Retinal pigment epithelial cell (primary cell): ENCODE measurements at regions not wholly inside any gene's neighbourhood (a gene's known extent, or its start where the extent isn't known, plus 50 kb on each side); places are given as distances from the start of the nearest gene placed in this dataset.
"Not testable (repeated sequence)": the region's sequence is repeated elsewhere in the genome, so short reads cannot be mapped to it uniquely, and the experiment has no call there.

Source experiments
- DNase-seq: peaks from one replicate; pipeline ENCODE4 v3.0.0-alpha.2; 2010; ENCODE audit warnings: low read depth
- H3K4me3 ChIP-seq: 2 replicates; pipeline ENCODE4 v1.5.1; 2011; ENCODE audit warnings: mild to moderate bottlenecking, low read length, control low read depth, moderate library complexity
- TF ChIP-seq, protein P1 (sequence below): conservative IDR thresholded peaks from 2 replicates; pipeline ENCODE4 v1.5.1; 2011; ENCODE audit warnings: low read depth, low read length, control low read depth, inconsistent platforms

DNA sequence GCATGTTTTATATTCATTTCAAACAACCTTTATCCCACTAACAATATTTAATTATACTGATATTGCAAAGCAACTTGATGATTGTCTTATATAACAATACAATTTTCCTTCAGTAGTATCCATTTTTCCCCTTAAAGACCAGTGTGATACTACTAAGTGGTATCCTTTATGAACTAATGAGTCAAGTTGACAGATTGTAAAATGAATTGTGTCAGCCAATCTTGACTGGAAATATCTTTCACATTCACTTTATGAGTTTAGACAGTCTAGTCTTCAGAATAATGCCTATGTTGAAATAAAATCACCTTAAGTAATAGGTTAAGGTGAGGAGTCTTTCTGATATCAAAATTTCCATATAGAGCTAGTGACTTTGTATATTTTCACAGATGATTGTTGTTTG is 950.0 kb upstream of the CELF2 start:
- no peak overlapping the region for H3K4me3 ChIP-seq
- DNase-seq, result no peak
- TF ChIP-seq, protein P1, sequence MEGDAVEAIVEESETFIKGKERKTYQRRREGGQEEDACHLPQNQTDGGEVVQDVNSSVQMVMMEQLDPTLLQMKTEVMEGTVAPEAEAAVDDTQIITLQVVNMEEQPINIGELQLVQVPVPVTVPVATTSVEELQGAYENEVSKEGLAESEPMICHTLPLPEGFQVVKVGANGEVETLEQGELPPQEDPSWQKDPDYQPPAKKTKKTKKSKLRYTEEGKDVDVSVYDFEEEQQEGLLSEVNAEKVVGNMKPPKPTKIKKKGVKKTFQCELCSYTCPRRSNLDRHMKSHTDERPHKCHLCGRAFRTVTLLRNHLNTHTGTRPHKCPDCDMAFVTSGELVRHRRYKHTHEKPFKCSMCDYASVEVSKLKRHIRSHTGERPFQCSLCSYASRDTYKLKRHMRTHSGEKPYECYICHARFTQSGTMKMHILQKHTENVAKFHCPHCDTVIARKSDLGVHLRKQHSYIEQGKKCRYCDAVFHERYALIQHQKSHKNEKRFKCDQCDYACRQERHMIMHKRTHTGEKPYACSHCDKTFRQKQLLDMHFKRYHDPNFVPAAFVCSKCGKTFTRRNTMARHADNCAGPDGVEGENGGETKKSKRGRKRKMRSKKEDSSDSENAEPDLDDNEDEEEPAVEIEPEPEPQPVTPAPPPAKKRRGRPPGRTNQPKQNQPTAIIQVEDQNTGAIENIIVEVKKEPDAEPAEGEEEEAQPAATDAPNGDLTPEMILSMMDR, result no peak

DNA sequence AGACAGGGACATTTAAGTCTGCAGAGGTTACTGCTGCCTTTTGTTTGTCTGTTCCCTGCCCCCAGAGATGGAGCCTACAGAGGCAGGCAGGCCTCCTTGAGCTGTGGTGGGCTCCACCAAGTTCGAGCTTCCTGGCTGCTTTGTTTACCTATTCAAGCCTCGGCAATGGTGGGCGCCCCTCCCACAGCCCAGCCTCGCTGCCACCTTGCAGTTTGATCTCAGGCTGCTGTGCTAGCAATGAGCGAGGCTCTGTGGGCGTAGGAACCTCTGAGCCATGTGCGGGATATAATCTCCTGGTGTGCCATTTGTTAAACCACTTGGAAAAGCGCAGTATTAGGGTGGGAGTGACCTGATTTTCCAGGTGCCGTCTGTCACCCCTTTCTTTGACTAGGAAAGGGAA is 942.8 kb upstream of the CELF2 start:
- not testable (repeated sequence) for H3K4me3 ChIP-seq, DNase-seq

DNA sequence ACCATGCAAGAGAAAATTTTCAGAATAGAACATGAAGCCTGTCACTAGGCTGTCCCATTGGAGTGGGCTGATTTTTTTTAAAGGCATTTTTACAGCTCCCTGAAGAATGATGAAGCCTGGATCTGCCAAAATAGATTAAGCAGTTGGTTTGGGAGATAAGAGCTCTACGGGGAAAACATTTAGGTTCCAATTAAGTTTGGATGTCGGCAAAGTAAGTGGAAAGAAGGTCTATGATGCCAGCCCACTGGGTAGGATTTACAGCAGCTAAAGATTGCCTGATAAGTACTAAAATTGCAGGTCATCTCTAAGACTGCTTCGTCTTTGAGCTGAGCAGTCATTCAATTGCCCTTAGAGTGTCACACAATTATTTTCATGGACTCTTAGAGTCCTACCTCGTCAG is 939.2 kb upstream of the CELF2 start:
- no peak overlapping the region for H3K4me3 ChIP-seq
- no peak for DNase-seq
- TF ChIP-seq, protein P1, result no peak

DNA sequence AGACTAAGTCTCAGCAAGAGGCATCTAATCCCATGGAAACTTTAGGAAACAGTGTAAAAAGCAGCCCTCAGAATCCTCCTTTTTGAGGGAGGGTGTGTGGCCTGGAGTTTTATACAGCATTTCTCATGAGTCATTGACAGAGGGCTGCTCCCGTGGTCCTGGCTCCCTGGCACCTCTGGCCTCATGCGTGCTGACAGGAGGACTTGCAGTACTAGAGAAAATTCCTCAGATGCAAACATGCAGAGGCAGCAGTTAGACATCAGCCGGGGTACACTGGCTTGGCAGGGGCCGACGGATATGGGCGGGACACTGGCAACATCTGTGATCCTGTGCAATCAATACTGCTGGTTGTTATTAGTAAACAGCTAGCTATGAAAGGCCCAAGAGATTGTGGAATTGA is 925.1 kb upstream of the CELF2 start:
- TF ChIP-seq, protein P1, result no peak
- peak; percentile 91 for DNase-seq

DNA sequence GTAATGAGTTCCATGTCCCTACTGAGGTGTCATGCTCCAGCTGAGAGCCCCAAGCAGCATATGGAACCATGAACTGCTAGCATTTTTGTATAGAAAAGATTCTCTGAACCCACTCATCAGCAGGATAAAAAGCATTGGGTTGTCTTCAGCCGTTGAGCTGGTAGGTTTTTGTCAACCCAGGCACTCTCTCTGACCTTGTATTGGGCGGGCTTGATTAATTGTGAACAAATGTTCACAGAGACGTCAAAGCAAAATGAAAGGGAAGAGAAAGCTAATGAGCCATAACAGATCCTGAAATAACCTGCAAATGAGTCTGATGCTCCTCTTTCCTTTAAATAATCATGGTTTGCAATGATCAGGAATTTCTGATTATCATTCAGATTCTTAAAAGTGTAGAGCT is 924.7 kb upstream of the CELF2 start:
- DNase-seq, result no peak
- TF ChIP-seq, protein P1, result no peak
- H3K4me3 ChIP-seq, result no peak overlapping the region

More for the DNA sequence above, 925.1 kb upstream of the CELF2 start:
- H3K4me3 ChIP-seq, result no peak overlapping the region

DNA sequence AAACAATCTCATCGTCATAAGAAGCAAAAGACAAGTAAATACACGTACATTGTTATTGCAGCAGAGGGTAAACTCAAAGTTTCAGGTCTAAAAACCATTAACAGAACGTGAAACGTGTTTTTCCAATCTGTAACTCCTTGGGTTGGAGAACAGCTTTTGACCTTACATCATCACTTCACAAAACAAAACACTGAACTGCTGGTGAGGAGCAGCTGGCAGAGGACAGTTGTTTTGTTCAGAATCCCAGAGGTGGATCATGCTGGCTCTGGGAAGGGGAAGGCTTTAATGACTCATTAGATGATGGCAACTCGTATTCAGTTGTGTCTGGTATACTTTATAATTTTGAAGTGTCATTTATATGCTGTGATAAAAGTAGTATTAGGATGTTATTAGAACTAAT is 923.0 kb upstream of the CELF2 start:
- no peak for DNase-seq
- no peak overlapping the region for H3K4me3 ChIP-seq
- TF ChIP-seq, protein P1, result no peak

DNA sequence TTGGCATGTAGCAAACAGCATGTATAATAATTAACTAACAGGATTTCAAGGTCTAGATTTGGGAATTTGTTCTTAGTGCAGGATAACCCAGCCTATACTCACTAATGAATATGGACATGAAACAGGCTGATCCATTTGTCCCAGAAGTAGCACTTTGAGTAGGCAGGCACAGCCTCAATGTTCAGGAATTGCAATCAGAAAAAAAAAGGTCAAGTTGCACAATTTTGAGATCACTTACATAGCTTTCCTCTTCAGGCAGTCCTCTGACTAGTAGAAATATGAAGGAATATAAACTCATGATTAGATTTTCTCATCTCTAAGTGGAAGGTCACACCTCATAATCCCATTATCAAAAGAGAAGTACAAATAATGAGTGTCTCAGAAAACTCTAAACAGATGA is 921.4 kb upstream of the CELF2 start:
- TF ChIP-seq, protein P1, result no peak
- no peak for DNase-seq
- no peak overlapping the region for H3K4me3 ChIP-seq

DNA sequence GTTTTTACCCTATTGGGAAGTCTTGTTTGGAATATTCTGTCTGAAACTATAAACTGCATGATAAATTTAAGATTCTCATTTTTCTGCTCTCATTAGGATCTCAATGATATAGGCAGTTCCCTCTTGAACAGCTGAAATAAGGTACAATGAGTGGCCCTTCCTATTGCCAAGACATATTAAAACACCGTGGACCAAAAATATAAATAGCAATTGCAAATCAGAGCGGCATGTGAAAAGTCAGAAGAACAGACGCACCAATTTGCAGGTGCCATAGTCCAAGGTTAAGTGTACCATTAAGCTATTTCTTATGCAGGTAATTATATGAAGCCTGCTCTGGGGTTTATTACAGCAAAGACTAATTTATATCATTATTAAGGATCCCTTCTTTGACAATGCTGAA is 920.8 kb upstream of the CELF2 start:
- DNase-seq, result no peak
- H3K4me3 ChIP-seq, result no peak overlapping the region
- TF ChIP-seq, protein P1, result no peak
